Loucy (cell line): ENCODE measurements at regions not wholly inside any gene's neighbourhood (a gene's known extent, or its start where the extent isn't known, plus 50 kb on each side); places are given as distances from the start of the nearest gene placed in this dataset.

Source experiments
- H2AFZ ChIP-seq: fragments of 200-600 bp; sonication (generic); 2 replicates; pipeline ENCODE4 v1.6.0; 2016; ENCODE audit warnings: antibody characterized with exemption, mild to moderate bottlenecking, low read length, moderate library complexity
- H3F3A ChIP-seq: fragments of 200-600 bp; 2 replicates; pipeline ENCODE4 v1.6.0; 2016; ENCODE audit warnings: antibody characterized with exemption, low read depth, mild to moderate bottlenecking
- H3K27me3 ChIP-seq: fragments of 200-600 bp; sonication (generic); 2 replicates; pipeline ENCODE4 v1.6.1; 2014; ENCODE audit warnings: low read length, mild to moderate bottlenecking; ENCODE audit not compliant: insufficient read depth, poor library complexity, severe bottlenecking
- H3K36me3 ChIP-seq: fragments of 200-600 bp; sonication (generic); 2 replicates; pipeline ENCODE4 v1.6.1; 2016; ENCODE audit warnings: low read length; ENCODE audit not compliant: insufficient read depth
- H3K4me1 ChIP-seq: fragments of 200-600 bp; sonication (generic); 2 replicates; pipeline ENCODE4 v1.5.1; 2014; ENCODE audit warnings: low read length, mild to moderate bottlenecking; ENCODE audit not compliant: insufficient read depth, poor library complexity, severe bottlenecking
- H3K4me2 ChIP-seq: fragments of 200-600 bp; sonication (generic); 2 replicates; pipeline ENCODE4 v1.6.0; 2014; ENCODE audit warnings: antibody characterized with exemption, low read length, low read depth, mild to moderate bottlenecking; ENCODE audit not compliant: poor library complexity, severe bottlenecking
- H3K4me3 ChIP-seq: fragments of 200-600 bp; sonication (generic); 2 replicates; pipeline ENCODE4 v1.5.1; 2014; ENCODE audit warnings: low read length, mild to moderate bottlenecking, mixed read lengths; ENCODE audit not compliant: poor library complexity, severe bottlenecking
- H3K79me2 ChIP-seq: fragments of 200-600 bp; sonication (generic); 2 replicates; pipeline ENCODE4 v1.6.1; 2014; ENCODE audit warnings: low read length; ENCODE audit not compliant: insufficient read depth
- H3K9ac ChIP-seq: fragments of 200-600 bp; sonication (generic); 2 replicates; pipeline ENCODE4 v1.6.0; 2014; ENCODE audit warnings: mild to moderate bottlenecking, low read depth, low read length, moderate library complexity; ENCODE audit not compliant: poor library complexity, severe bottlenecking
- H3K9me2 ChIP-seq: fragments of 200-600 bp; sonication (generic); replicated peaks from 2 replicates; pipeline ENCODE4 v1.6.1; 2016; ENCODE audit warnings: low read depth, low read length, mixed read lengths
- H3K9me3 ChIP-seq: fragments of 200-600 bp; sonication (generic); 2 replicates; pipeline ENCODE4 v1.6.1; 2014; ENCODE audit warnings: mild to moderate bottlenecking, antibody characterized with exemption, low read length, low read depth; ENCODE audit not compliant: insufficient read depth
- H4K20me1 ChIP-seq: fragments of 200-600 bp; sonication (generic); 2 replicates; pipeline ENCODE4 v1.6.0; 2014; ENCODE audit warnings: antibody characterized with exemption, low read length, mild to moderate bottlenecking; ENCODE audit not compliant: insufficient read depth, poor library complexity, severe bottlenecking
- CTCF ChIP-seq: fragments of 200-600 bp; sonication (generic); conservative IDR thresholded peaks from 2 replicates; pipeline ENCODE4 v1.5.1; 2014; ENCODE audit warnings: mild to moderate bottlenecking, antibody characterized with exemption, low read length
- EZH2phosphoT487 ChIP-seq: fragments of 200-600 bp; IDR thresholded peaks from 2 replicates; pipeline ENCODE4 v1.6.1; 2018; ENCODE audit warnings: antibody characterized with exemption, mild to moderate bottlenecking, moderate library complexity, borderline replicate concordance

GRCh38 chr20:60535211-60535610, 577.0 kb downstream of the CDH26 start:
- no peak overlapping the region for H3K4me2 ChIP-seq
- no peaks in the 10 kb centered on the region for H3K36me3 ChIP-seq
- no peaks in the 10 kb centered on the region for H4K20me1 ChIP-seq
- no peaks in the 10 kb centered on the region for H3F3A ChIP-seq
- H3K9ac ChIP-seq, result no peak overlapping the region
- H3K9me2 ChIP-seq, result no peaks in the 10 kb centered on the region
- H3K4me3 ChIP-seq, result no peak overlapping the region
- peaks cover 6% of the 10 kb centered on the region for H3K4me1 ChIP-seq
- no peak overlapping the region for H2AFZ ChIP-seq
- H3K9me3 ChIP-seq, result no peaks in the 10 kb centered on the region
- no peaks in the 10 kb centered on the region for H3K79me2 ChIP-seq
- TF ChIP-seq EZH2phosphoT487, result no peak
- no peak for TF ChIP-seq CTCF
- no peaks in the 10 kb centered on the region for H3K27me3 ChIP-seq

- H3K4me1 ChIP-seq, result no peaks in the 10 kb centered on the region
- no peak overlapping the region for H3K9ac ChIP-seq
- H3K27me3 ChIP-seq, result no peaks in the 10 kb centered on the region
- H3K4me2 ChIP-seq, result no peak overlapping the region
- no peaks in the 10 kb centered on the region for H3K9me2 ChIP-seq
- no peaks in the 10 kb centered on the region for H4K20me1 ChIP-seq
- no peaks in the 10 kb centered on the region for H3K79me2 ChIP-seq
- no peaks in the 10 kb centered on the region for H3K9me3 ChIP-seq
- TF ChIP-seq CTCF (no peak), EZH2phosphoT487 (no peak)
- no peaks in the 10 kb centered on the region for H3K36me3 ChIP-seq
- no peaks in the 10 kb centered on the region for H3F3A ChIP-seq
- H3K4me3 ChIP-seq, result no peak overlapping the region
- no peak overlapping the region for H2AFZ ChIP-seq
Measured at GRCh38 chr20:60540591-60540990, 582.4 kb downstream of the CDH26 start.

GRCh38 chr20:60541991-60542390, 583.8 kb downstream of the CDH26 start:
- no peak overlapping the region for H3K4me3 ChIP-seq
- no peaks in the 10 kb centered on the region for H3F3A ChIP-seq
- H3K4me1 ChIP-seq, result no peaks in the 10 kb centered on the region
- H3K36me3 ChIP-seq, result no peaks in the 10 kb centered on the region
- H4K20me1 ChIP-seq, result no peaks in the 10 kb centered on the region
- no peaks in the 10 kb centered on the region for H3K9me2 ChIP-seq
- TF ChIP-seq CTCF, result no peak
- no peaks in the 10 kb centered on the region for H3K9me3 ChIP-seq
- H3K79me2 ChIP-seq, result no peaks in the 10 kb centered on the region
- H3K27me3 ChIP-seq, result no peaks in the 10 kb centered on the region
- no peak overlapping the region for H3K4me2 ChIP-seq
- H2AFZ ChIP-seq, result no peak overlapping the region
- no peak overlapping the region for H3K9ac ChIP-seq
